ENCODE measurements at regions not wholly inside any gene's neighbourhood (a gene's known extent, or its start where the extent isn't known, plus 50 kb on each side); places are given as distances from the start of the nearest gene placed in this dataset.

DNA sequence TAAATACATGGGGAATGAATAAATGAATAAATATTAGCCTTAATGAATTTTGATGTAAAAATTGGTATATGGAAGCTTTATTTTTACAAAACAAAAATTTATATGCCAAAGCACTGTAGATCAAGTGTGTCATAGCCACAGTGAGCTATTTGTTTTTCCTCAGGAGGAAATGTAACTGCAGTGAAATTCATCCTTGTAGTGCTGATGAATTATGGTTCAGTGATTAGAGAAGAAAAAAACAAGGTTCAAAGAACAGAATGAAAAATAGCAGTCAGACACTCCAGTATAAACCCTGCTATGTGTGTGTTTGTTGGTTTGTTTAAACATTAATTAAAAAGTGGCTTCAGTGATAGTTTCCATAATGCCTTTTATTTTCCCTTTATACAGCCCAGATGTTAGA lies 228.0 kb upstream of the GPR149 start:
- no peak overlapping the region for H3K9ac ChIP-seq (ENCODE audit: low read depth, low read length)
- no peak overlapping the region for H3K4me3 ChIP-seq (ENCODE audit: low read depth in 1 of 2, low read length in 2 of 2)
- no peaks in the 10 kb centered on the region for H3K27me3 ChIP-seq (ENCODE audit: insufficient read depth, low read length, poor library complexity)
- no peak overlapping the region for H3K4me2 ChIP-seq (ENCODE audit: insufficient read depth, low read length)
- H3K4me1 ChIP-seq (ENCODE audit: insufficient read depth, low read length), result no peaks in the 10 kb centered on the region
- no peaks in the 10 kb centered on the region for H3K9me3 ChIP-seq (ENCODE audit: insufficient read depth, low read length, severe bottlenecking)
- no peak for DNase-seq
- no peak overlapping the region for H3K27ac ChIP-seq (ENCODE audit: low read length)
- no peaks in the 10 kb centered on the region for H3K36me3 ChIP-seq (ENCODE audit: insufficient read depth, low read length)
- no peak for TF ChIP-seq EZH2 (IDR thresholded peaks at IDR 0.05; ENCODE audit: borderline replicate concordance, low read depth, low read length, severe bottlenecking)
- TF ChIP-seq, protein P1, sequence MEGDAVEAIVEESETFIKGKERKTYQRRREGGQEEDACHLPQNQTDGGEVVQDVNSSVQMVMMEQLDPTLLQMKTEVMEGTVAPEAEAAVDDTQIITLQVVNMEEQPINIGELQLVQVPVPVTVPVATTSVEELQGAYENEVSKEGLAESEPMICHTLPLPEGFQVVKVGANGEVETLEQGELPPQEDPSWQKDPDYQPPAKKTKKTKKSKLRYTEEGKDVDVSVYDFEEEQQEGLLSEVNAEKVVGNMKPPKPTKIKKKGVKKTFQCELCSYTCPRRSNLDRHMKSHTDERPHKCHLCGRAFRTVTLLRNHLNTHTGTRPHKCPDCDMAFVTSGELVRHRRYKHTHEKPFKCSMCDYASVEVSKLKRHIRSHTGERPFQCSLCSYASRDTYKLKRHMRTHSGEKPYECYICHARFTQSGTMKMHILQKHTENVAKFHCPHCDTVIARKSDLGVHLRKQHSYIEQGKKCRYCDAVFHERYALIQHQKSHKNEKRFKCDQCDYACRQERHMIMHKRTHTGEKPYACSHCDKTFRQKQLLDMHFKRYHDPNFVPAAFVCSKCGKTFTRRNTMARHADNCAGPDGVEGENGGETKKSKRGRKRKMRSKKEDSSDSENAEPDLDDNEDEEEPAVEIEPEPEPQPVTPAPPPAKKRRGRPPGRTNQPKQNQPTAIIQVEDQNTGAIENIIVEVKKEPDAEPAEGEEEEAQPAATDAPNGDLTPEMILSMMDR (IDR thresholded peaks at IDR 0.05; ENCODE audit: borderline replicate concordance, extremely low read depth, low read length, poor library complexity, severe bottlenecking), result no peak
- no peaks in the 10 kb centered on the region for H3K79me2 ChIP-seq (ENCODE audit: insufficient read depth, low read length)
- H4K20me1 ChIP-seq (ENCODE audit: insufficient read depth, low read length), result no peaks in the 10 kb centered on the region
- no peak for ATAC-seq (ENCODE audit: insufficient read depth, low read depth)
- no peak overlapping the region for H2AFZ ChIP-seq (ENCODE audit: low read depth, low read length)

DNA sequence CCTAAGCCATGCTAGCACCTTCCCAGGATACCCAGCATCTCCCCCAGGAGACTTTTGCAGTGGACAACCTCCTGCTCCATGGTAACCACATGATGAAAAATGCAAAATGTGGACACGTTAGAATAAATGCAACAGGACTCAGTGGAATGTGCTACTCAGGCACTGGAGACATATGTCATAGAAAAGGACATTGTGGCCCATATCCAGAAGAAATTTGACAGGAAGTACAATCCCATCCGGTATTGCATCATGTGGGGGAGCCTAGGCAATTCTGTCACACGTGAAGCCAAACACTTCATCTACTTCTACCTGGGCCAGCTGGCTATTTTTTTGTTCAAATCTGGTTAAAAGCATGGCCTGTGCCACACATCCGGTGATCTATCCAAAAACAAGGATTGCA lies 227.2 kb upstream of the GPR149 start:
- no peak for DNase-seq
- no peak overlapping the region for H3K27ac ChIP-seq (ENCODE audit: low read length)
- H4K20me1 ChIP-seq (ENCODE audit: insufficient read depth, low read length), result no peaks in the 10 kb centered on the region
- no peak overlapping the region for H3K4me2 ChIP-seq (ENCODE audit: insufficient read depth, low read length)
- no peaks in the 10 kb centered on the region for H3K36me3 ChIP-seq (ENCODE audit: insufficient read depth, low read length)
- H3K4me1 ChIP-seq (ENCODE audit: insufficient read depth, low read length), result no peaks in the 10 kb centered on the region
- H3K79me2 ChIP-seq (ENCODE audit: insufficient read depth, low read length), result no peaks in the 10 kb centered on the region
- ATAC-seq (ENCODE audit: insufficient read depth, low read depth), result no peak
- no peak overlapping the region for H3K4me3 ChIP-seq (ENCODE audit: low read depth in 1 of 2, low read length in 2 of 2)
- no peaks in the 10 kb centered on the region for H3K27me3 ChIP-seq (ENCODE audit: insufficient read depth, low read length, poor library complexity)
- TF ChIP-seq EZH2 (IDR thresholded peaks at IDR 0.05; ENCODE audit: borderline replicate concordance, low read depth, low read length, severe bottlenecking), result no peak
- TF ChIP-seq, protein P1 (IDR thresholded peaks at IDR 0.05; ENCODE audit: borderline replicate concordance, extremely low read depth, low read length, poor library complexity, severe bottlenecking), result no peak
- no peak overlapping the region for H3K9ac ChIP-seq (ENCODE audit: low read depth, low read length)
- H3K9me3 ChIP-seq (ENCODE audit: insufficient read depth, low read length, severe bottlenecking), result no peaks in the 10 kb centered on the region
- H2AFZ ChIP-seq (ENCODE audit: low read depth, low read length), result no peak overlapping the region

DNA sequence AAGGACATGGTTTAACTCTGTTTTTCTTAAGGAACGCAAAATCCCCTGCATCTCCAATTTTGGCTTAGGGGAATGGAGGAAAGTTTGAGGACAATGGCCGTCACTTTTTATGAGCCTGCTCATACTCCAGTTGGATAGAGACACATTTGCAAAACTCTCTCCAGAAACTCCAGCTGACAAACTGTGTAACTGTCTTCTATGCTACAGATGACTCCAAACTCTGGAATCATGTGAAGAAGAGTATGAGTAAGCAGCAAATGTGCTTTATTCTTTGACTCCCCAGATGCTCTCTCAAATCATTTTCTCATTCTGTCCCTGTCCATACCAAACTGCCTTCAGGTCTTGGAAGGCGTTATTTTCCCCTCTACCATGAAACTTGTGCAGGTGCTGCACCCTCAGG lies 226.5 kb upstream of the GPR149 start:
- no peaks in the 10 kb centered on the region for H3K4me1 ChIP-seq (ENCODE audit: insufficient read depth, low read length)
- no peaks in the 10 kb centered on the region for H3K36me3 ChIP-seq (ENCODE audit: insufficient read depth, low read length)
- TF ChIP-seq, protein P1 (IDR thresholded peaks at IDR 0.05; ENCODE audit: borderline replicate concordance, extremely low read depth, low read length, poor library complexity, severe bottlenecking), result no peak
- no peak for TF ChIP-seq EZH2 (IDR thresholded peaks at IDR 0.05; ENCODE audit: borderline replicate concordance, low read depth, low read length, severe bottlenecking)
- H3K9me3 ChIP-seq (ENCODE audit: insufficient read depth, low read length, severe bottlenecking), result no peaks in the 10 kb centered on the region
- no peaks in the 10 kb centered on the region for H3K79me2 ChIP-seq (ENCODE audit: insufficient read depth, low read length)
- no peak overlapping the region for H3K9ac ChIP-seq (ENCODE audit: low read depth, low read length)
- H3K4me3 ChIP-seq (ENCODE audit: low read depth in 1 of 2, low read length in 2 of 2), result no peak overlapping the region
- DNase-seq, result no peak
- no peak overlapping the region for H2AFZ ChIP-seq (ENCODE audit: low read depth, low read length)
- H4K20me1 ChIP-seq (ENCODE audit: insufficient read depth, low read length), result no peaks in the 10 kb centered on the region
- H3K27ac ChIP-seq (ENCODE audit: low read length), result no peak overlapping the region
- ATAC-seq (ENCODE audit: insufficient read depth, low read depth), result no peak
- H3K27me3 ChIP-seq (ENCODE audit: insufficient read depth, low read length, poor library complexity), result no peaks in the 10 kb centered on the region
- no peak overlapping the region for H3K4me2 ChIP-seq (ENCODE audit: insufficient read depth, low read length)

DNA sequence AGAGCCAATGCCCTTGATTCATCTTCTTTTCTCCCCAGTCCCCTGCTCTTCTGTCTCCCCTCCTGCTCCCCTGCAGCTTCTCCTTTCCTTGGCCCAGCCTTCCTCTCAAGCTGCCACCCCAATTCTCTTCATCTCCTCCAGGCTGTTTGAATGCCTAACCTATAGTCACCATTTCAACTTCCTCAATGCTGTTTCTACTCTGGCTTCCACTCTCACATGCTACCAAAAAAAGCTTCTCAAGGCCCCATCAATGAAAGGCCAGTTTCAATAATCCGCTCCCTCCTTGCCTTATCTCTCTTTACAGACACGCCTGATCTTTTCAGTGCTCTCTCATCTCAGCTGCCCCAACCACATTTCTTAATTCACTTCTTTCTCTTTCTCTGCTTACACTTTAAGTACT lies 212.2 kb upstream of the GPR149 start:
- H3K9me3 ChIP-seq (ENCODE audit: insufficient read depth, low read length, severe bottlenecking), result no peaks in the 10 kb centered on the region
- H3K27ac ChIP-seq (ENCODE audit: low read length), result no peak overlapping the region
- peak; percentile 29; the same call in 1 of the 3 replicates for ATAC-seq (ENCODE audit: insufficient read depth, low read depth)
- H3K36me3 ChIP-seq (ENCODE audit: insufficient read depth, low read length), result no peaks in the 10 kb centered on the region
- H2AFZ ChIP-seq (ENCODE audit: low read depth, low read length), result no peak overlapping the region; the same call in 1 of the 2 replicates
- TF ChIP-seq, protein P1 (IDR thresholded peaks at IDR 0.05; ENCODE audit: borderline replicate concordance, extremely low read depth, low read length, poor library complexity, severe bottlenecking), result no peak
- no peak for TF ChIP-seq EZH2 (IDR thresholded peaks at IDR 0.05; ENCODE audit: borderline replicate concordance, low read depth, low read length, severe bottlenecking)
- no peaks in the 10 kb centered on the region for H3K27me3 ChIP-seq (ENCODE audit: insufficient read depth, low read length, poor library complexity)
- H4K20me1 ChIP-seq (ENCODE audit: insufficient read depth, low read length), result no peaks in the 10 kb centered on the region
- DNase-seq, result no peak
- no peak overlapping the region for H3K4me3 ChIP-seq (ENCODE audit: low read depth in 1 of 2, low read length in 2 of 2)
- no peak overlapping the region for H3K9ac ChIP-seq (ENCODE audit: low read depth, low read length)
- H3K79me2 ChIP-seq (ENCODE audit: insufficient read depth, low read length), result no peaks in the 10 kb centered on the region
- no peaks in the 10 kb centered on the region for H3K4me1 ChIP-seq (ENCODE audit: insufficient read depth, low read length)
- H3K4me2 ChIP-seq (ENCODE audit: insufficient read depth, low read length), result no peak overlapping the region
